ENCODE measurements at regions not wholly inside any gene's neighbourhood (a gene's known extent, or its start where the extent isn't known, plus 50 kb on each side); places are given as distances from the start of the nearest gene placed in this dataset.
"Not testable (repeated sequence)": the region's sequence is repeated elsewhere in the genome, so short reads cannot be mapped to it uniquely, and the experiment has no call there.

GRCh38 chr2:194095359-194095758 lies 1561.7 kb upstream of the SLC39A10 start:
- no peak for DNase-seq (ENCODE audit: low spot score)

- no peak for DNase-seq (ENCODE audit: low spot score)
These were observed 1566.6 kb upstream of the SLC39A10 start for GRCh38 chr2:194090251-194090905.

- no peak for DNase-seq (ENCODE audit: low spot score)
These were observed 1569.7 kb upstream of the SLC39A10 start for GRCh38 chr2:194087089-194087958.

GRCh38 chr2:194086129-194086528 lies 1570.9 kb upstream of the SLC39A10 start:
- no peak for DNase-seq (ENCODE audit: low spot score)

- DNase-seq (ENCODE audit: low spot score) = no peak
These were observed 1577.0 kb upstream of the SLC39A10 start for GRCh38 chr2:194079989-194080388.

- DNase-seq (ENCODE audit: low spot score) = no peak
These were observed 1579.7 kb upstream of the SLC39A10 start for GRCh38 chr2:194077366-194077765.

GRCh38 chr2:194062401-194062800 lies 1594.6 kb upstream of the SLC39A10 start:
- DNase-seq (ENCODE audit: low spot score) = no peak

- no peak for DNase-seq (ENCODE audit: low spot score)
These were observed 1596.8 kb upstream of the SLC39A10 start for GRCh38 chr2:194060269-194060668.

- no peak for DNase-seq (ENCODE audit: low spot score)
These were observed 1602.7 kb upstream of the SLC39A10 start for GRCh38 chr2:194054313-194054712.

GRCh38 chr2:194044321-194044720 lies 1612.7 kb upstream of the SLC39A10 start:
- no peak for DNase-seq (ENCODE audit: low spot score)

- DNase-seq (ENCODE audit: low spot score) = not testable (repeated sequence)
These were observed 1635.9 kb upstream of the SLC39A10 start for GRCh38 chr2:194021130-194021529.

GRCh38 chr2:194020155-194020554 lies 1636.9 kb upstream of the SLC39A10 start:
- DNase-seq (ENCODE audit: low spot score) = no peak

GRCh38 chr2:194015751-194016150 lies 1641.3 kb upstream of the SLC39A10 start:
- DNase-seq (ENCODE audit: low spot score) = no peak

- DNase-seq (ENCODE audit: low spot score) = no peak
These were observed 1642.4 kb upstream of the SLC39A10 start for GRCh38 chr2:194014639-194015038.

- no peak for DNase-seq (ENCODE audit: low spot score)
These were observed 1652.3 kb upstream of the SLC39A10 start for GRCh38 chr2:194004590-194005206.

- DNase-seq (ENCODE audit: low spot score) = no peak
These were observed 1653.1 kb upstream of the SLC39A10 start for GRCh38 chr2:194003911-194004310.

GRCh38 chr2:194002699-194003368 lies 1654.2 kb upstream of the SLC39A10 start:
- DNase-seq (ENCODE audit: low spot score) = no peak

- no peak for DNase-seq (ENCODE audit: low spot score)
These were observed 1666.2 kb upstream of the SLC39A10 start for GRCh38 chr2:193990868-193991267.

GRCh38 chr2:193989645-193990044 lies 1667.4 kb upstream of the SLC39A10 start:
- no peak for DNase-seq (ENCODE audit: low spot score)

- no peak for DNase-seq (ENCODE audit: low spot score)
These were observed 1668.2 kb upstream of the SLC39A10 start for GRCh38 chr2:193988784-193989183.

GRCh38 chr2:193985272-193985671 lies 1671.8 kb upstream of the SLC39A10 start:
- DNase-seq (ENCODE audit: low spot score) = no peak

- no peak for DNase-seq (ENCODE audit: low spot score)
These were observed 1676.4 kb upstream of the SLC39A10 start for GRCh38 chr2:193980599-193980998.
